ENCODE measurements at regions not wholly inside any gene's neighbourhood (a gene's known extent, or its start where the extent isn't known, plus 50 kb on each side); places are given as distances from the start of the nearest gene placed in this dataset.

- H3K36me3 ChIP-seq (ENCODE audit: control insufficient read depth, insufficient read depth, low read length), result no peaks in the 10 kb centered on the region
- in situ Hi-C loops (cut with MboI), result no loop called here
- 0% methylated on average over 3 of the region's 3 CpGs for whole genome bisulfite sequencing (ENCODE audit: insufficient coverage, low coverage, missing lambda C conversion rate)
- H3K9me1 ChIP-seq (ENCODE audit: control insufficient read depth, insufficient read depth, low read length), result no peaks in the 10 kb centered on the region
- H3K9ac ChIP-seq (ENCODE audit: insufficient read depth in 1 of 2, low read depth in 2 of 2, low read length in 2 of 2), result no peak overlapping the region
- no peak overlapping the region for H3K4me2 ChIP-seq (ENCODE audit: insufficient read depth, low read length)
- no peak overlapping the region for H2AFZ ChIP-seq (ENCODE audit: low read depth, low read length)
- H3K9me3 ChIP-seq (replicated peaks; ENCODE audit: control insufficient read depth, insufficient read depth, low read depth, low read length), result peaks cover 2% of the 10 kb centered on the region; the same call in 1 of the 2 replicates
- BruUV-seq (replicated peaks), result no TSS peak
- DNase-seq (ENCODE audit: extremely low read depth in 1 of 4, low spot score in 3 of 4) (no peak), ATAC-seq (no peak), FAIRE-seq (no peak)
- ChIA-PET POLR2A (interaction anchor here (0.6 kb wide), 1 partner anchor 51 kb away, joined by 3 read pairs; no protein-coding TSS in a partner anchor), CTCF (ENCODE audit: low intra/inter-chr PET ratio) (no interaction called here)
- no peaks in the 10 kb centered on the region for H3K79me2 ChIP-seq (ENCODE audit: control insufficient read depth, insufficient read depth, low read length)
- no peaks in the 10 kb centered on the region for H3K27me3 ChIP-seq (ENCODE audit: control insufficient read depth in 2 of 2, insufficient read depth in 2 of 2, low read length in 2 of 2)
- H3K4me3 ChIP-seq, result no peak overlapping the region
- H3K27ac ChIP-seq (ENCODE audit: extremely low read depth, low read depth, low read length), result no peak overlapping the region
- no peak for TF ChIP-seq REST (IDR thresholded peaks at IDR 0.05; ENCODE audit: borderline replicate concordance)
- TF ChIP-seq REST (CRISPR knock-in tag; IDR thresholded peaks at IDR 0.05; ENCODE audit: low read depth), result no peak
- TF ChIP-seq ZHX1 (conservative IDR thresholded peaks at IDR 0.05; ENCODE audit: low read length), result no peak
- no peak for TF ChIP-seq CBFB (CRISPR knock-in tag; IDR thresholded peaks at IDR 0.05)
- no peak for TF ChIP-seq ZZZ3 (IDR thresholded peaks at IDR 0.05)
- H4K20me1 ChIP-seq (replicated peaks; ENCODE audit: control insufficient read depth, insufficient read depth, low read length), result no peaks in the 10 kb centered on the region
- intact Hi-C loops (cut with micrococcal nuclease), result no loop called here
- H3K4me1 ChIP-seq (replicated peaks in 1 of 2; ENCODE audit: control insufficient read depth in 2 of 2, insufficient read depth in 2 of 2, low read length in 2 of 2), result no peaks in the 10 kb centered on the region
Measured at GRCh38 chr1:239537795-239538194, 151.4 kb downstream of the CHRM3 start.

Measured in K562 (cell line).